Gastrocnemius medialis (tissue), 4 donors: ENCODE measurements at regions not wholly inside any gene's neighbourhood (a gene's known extent, or its start where the extent isn't known, plus 50 kb on each side); places are given as distances from the start of the nearest gene placed in this dataset.

Source experiments
- POLR2A ChIP-seq, 2 donors: fragments of 450-650 bp; IDR thresholded peaks; one replicate each; pipeline ENCODE4 v1.6.1; 2017; ENCODE audit warnings: antibody characterized with exemption in 2 of 2, mild to moderate bottlenecking in 2 of 2, moderate library complexity in 2 of 2
- TF ChIP-seq, protein P1 (sequence below), 5 experiments: fragments of 450-650 bp in 3 of 5; fragments of 200-600 bp in 2 of 5; sonication (generic) in 2 of 5; IDR thresholded peaks in 4 of 5; conservative IDR thresholded peaks in 1 of 5; 1 replicate in 4 of 5; 2 replicates in 1 of 5; pipeline ENCODE4 v1.5.1; 2016 to 2019; ENCODE audit warnings: antibody characterized with exemption in 5 of 5, mild to moderate bottlenecking in 3 of 5, moderate library complexity in 3 of 5

DNA sequence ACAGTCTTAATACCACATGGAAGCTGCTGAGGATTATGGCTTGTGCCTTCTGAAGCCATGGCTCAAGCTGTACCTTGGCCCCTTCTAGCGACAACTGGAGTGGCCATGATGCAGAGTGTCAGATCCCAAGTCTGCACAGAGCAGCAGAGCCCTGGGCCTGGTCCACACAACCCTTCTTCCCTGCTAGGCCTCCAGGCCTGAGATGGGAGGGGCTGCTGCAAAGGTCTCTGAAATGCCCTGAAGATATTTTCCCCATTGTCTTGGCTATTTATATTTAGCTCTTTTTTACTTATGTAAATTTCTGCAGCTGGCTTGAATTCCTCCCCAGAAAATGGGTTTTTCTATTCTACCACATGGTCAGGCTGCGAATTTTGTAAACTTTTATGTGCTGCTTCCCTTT is 804.6 kb upstream of the ZWINT start:
- TF ChIP-seq, protein P1, sequence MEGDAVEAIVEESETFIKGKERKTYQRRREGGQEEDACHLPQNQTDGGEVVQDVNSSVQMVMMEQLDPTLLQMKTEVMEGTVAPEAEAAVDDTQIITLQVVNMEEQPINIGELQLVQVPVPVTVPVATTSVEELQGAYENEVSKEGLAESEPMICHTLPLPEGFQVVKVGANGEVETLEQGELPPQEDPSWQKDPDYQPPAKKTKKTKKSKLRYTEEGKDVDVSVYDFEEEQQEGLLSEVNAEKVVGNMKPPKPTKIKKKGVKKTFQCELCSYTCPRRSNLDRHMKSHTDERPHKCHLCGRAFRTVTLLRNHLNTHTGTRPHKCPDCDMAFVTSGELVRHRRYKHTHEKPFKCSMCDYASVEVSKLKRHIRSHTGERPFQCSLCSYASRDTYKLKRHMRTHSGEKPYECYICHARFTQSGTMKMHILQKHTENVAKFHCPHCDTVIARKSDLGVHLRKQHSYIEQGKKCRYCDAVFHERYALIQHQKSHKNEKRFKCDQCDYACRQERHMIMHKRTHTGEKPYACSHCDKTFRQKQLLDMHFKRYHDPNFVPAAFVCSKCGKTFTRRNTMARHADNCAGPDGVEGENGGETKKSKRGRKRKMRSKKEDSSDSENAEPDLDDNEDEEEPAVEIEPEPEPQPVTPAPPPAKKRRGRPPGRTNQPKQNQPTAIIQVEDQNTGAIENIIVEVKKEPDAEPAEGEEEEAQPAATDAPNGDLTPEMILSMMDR (IDR thresholded peaks at IDR 0.05 in 4 of 5, conservative IDR thresholded peaks at IDR 0.05 in 1 of 5), result no peak
- no peak for TF ChIP-seq POLR2A (IDR thresholded peaks at IDR 0.05)
